ENCODE measurements at regions not wholly inside any gene's neighbourhood (a gene's known extent, or its start where the extent isn't known, plus 50 kb on each side); places are given as distances from the start of the nearest gene placed in this dataset.

DNA sequence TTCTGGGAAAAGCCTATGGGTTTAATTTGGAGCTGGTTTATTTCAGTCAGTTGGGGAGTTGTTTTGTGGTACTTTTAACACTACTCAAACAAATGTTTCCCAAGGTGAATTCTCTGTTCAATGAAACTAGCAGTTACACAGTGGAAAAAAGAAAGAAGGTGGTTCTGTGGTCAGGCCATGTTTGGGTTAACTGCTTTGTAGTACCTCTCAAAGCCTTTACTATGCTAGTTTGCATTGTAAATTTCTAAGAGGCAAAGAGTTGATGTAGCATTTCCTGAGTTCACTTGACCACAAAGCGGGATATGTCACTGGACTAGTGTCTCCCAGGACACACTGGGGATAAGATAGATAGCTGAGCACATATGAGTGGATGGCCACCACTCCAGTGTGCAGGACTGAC is 145.4 kb downstream of the KIF20B start:
- Histone ChIP-seq H3K27me3 (ENCODE audit: control insufficient read depth in 1 of 2, insufficient read depth in 2 of 2, low read length in 1 of 2) (no peaks in the 10 kb centered on the region), H3K4me1 (ENCODE audit: control insufficient read depth in 1 of 2, insufficient read depth in 2 of 2, low read length in 2 of 2) (peaks cover 0 to 2% of the 10 kb centered on the region in 2 donors), H3K36me3 (ENCODE audit: control insufficient read depth in 1 of 2, insufficient read depth in 2 of 2, low read length in 1 of 2) (no peaks in the 10 kb centered on the region), H3K4me3 (ENCODE audit: low read length in 2 of 2) (no peak overlapping the region), H3K9me3 (ENCODE audit: control insufficient read depth, low read length) (no peaks in the 10 kb centered on the region), H3K27ac (ENCODE audit: low read depth in 1 of 2, low read length in 2 of 2) (no peak overlapping the region)
- 100% methylated on average over 1 of the region's 1 CpG for WGBS, 2 donors
- no peak for ATAC-seq (ENCODE audit: low FRiP score)
- intact Hi-C loops (cut with DNase I): no loop called here
- no peak for DNase-seq

- DNase-seq: no peak
- no peak for ATAC-seq (ENCODE audit: low FRiP score)
- Histone ChIP-seq H3K27me3 (ENCODE audit: control insufficient read depth in 1 of 2, insufficient read depth in 2 of 2, low read length in 1 of 2) (no peaks in the 10 kb centered on the region), H3K9me3 (ENCODE audit: control insufficient read depth, low read length) (no peaks in the 10 kb centered on the region), H3K4me1 (ENCODE audit: control insufficient read depth in 1 of 2, insufficient read depth in 2 of 2, low read length in 2 of 2) (peaks cover 2 to 3% of the 10 kb centered on the region in 2 donors), H3K36me3 (ENCODE audit: control insufficient read depth in 1 of 2, insufficient read depth in 2 of 2, low read length in 1 of 2) (no peaks in the 10 kb centered on the region), H3K4me3 (ENCODE audit: low read length in 2 of 2) (no peak overlapping the region), H3K27ac (ENCODE audit: low read depth in 1 of 2, low read length in 2 of 2) (no peak overlapping the region)
- intact Hi-C loops (cut with DNase I): no loop called here
- WGBS, 2 donors: 96 to 97% methylated on average over 5 of the region's 5 CpGs
Measured at GRCh38 chr10:89852872-89853271, 151.5 kb downstream of the KIF20B start.

GRCh38 chr10:89853781-89854191 is 152.4 kb downstream of the KIF20B start:
- DNase-seq: no peak
- Histone ChIP-seq H3K27ac (ENCODE audit: low read depth in 1 of 2, low read length in 2 of 2) (no peak overlapping the region), H3K36me3 (ENCODE audit: control insufficient read depth in 1 of 2, insufficient read depth in 2 of 2, low read length in 1 of 2) (no peaks in the 10 kb centered on the region), H3K4me3 (ENCODE audit: low read length in 2 of 2) (no peak overlapping the region), H3K27me3 (ENCODE audit: control insufficient read depth in 1 of 2, insufficient read depth in 2 of 2, low read length in 1 of 2) (no peaks in the 10 kb centered on the region), H3K9me3 (ENCODE audit: control insufficient read depth, low read length) (no peaks in the 10 kb centered on the region), H3K4me1 (ENCODE audit: control insufficient read depth in 1 of 2, insufficient read depth in 2 of 2, low read length in 2 of 2) (peaks cover 2 to 3% of the 10 kb centered on the region in 2 donors)
- no peak for ATAC-seq (ENCODE audit: low FRiP score)
- intact Hi-C loops (cut with DNase I): no loop called here
- WGBS, 2 donors: 80 to 84% methylated on average over 18 of the region's 18 CpGs

DNA sequence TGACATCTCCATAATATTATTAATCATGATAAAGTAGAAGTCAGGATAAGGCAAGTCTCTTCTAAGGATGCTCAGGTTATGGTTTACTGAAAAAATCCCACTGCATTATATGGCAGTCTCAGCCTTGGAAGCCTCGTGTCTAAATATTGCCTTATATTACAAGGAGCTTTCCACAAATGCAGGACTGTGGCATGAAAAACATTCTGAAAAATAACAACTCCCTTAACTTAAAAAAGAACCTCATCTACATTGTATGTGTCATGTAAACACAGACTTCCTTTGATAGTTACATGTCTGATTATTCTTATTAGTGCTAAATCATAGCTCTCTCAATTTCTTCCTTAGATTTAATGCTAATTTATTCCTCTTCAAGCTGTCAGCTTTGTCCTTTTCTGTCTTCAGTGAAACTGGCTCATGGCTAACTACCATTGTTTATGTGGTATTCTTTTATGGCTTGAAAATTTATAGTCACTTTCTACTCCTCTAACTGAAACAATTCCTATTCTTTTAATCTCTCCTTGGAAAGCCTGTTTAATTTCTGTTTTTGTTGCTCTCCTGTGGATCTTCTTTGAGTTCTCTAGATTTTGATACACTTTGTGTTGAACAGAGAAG is 156.1 kb downstream of the KIF20B start:
- Histone ChIP-seq H3K9me3 (ENCODE audit: control insufficient read depth, low read length) (no peaks in the 10 kb centered on the region), H3K27ac (ENCODE audit: low read depth in 1 of 2, low read length in 2 of 2) (no peak overlapping the region), H3K4me1 (ENCODE audit: control insufficient read depth in 1 of 2, insufficient read depth in 2 of 2, low read length in 2 of 2) (peaks cover 2 to 3% of the 10 kb centered on the region in 2 donors), H3K4me3 (ENCODE audit: low read length in 2 of 2) (no peak overlapping the region), H3K27me3 (ENCODE audit: control insufficient read depth in 1 of 2, insufficient read depth in 2 of 2, low read length in 1 of 2) (no peaks in the 10 kb centered on the region), H3K36me3 (ENCODE audit: control insufficient read depth in 1 of 2, insufficient read depth in 2 of 2, low read length in 1 of 2) (no peaks in the 10 kb centered on the region)
- intact Hi-C loops (cut with DNase I): no loop called here
- ATAC-seq (ENCODE audit: low FRiP score): no peak
- no peak for DNase-seq
- 6 to 9% methylated on average over 1 of the region's 1 CpG for WGBS, 2 donors

- ATAC-seq (ENCODE audit: low FRiP score) (no peak), DNase-seq (no peak)
- Histone ChIP-seq H3K4me3 (ENCODE audit: low read length in 2 of 2) (no peak overlapping the region), H3K27ac (ENCODE audit: low read depth in 1 of 2, low read length in 2 of 2) (no peak overlapping the region), H3K36me3 (ENCODE audit: control insufficient read depth in 1 of 2, insufficient read depth in 2 of 2, low read length in 1 of 2) (no peaks in the 10 kb centered on the region), H3K4me1 (ENCODE audit: control insufficient read depth in 1 of 2, insufficient read depth in 2 of 2, low read length in 2 of 2) (peaks cover 2 to 3% of the 10 kb centered on the region in 2 donors), H3K9me3 (ENCODE audit: control insufficient read depth, low read length) (no peaks in the 10 kb centered on the region), H3K27me3 (ENCODE audit: control insufficient read depth in 1 of 2, insufficient read depth in 2 of 2, low read length in 1 of 2) (no peaks in the 10 kb centered on the region)
- intact Hi-C loops (cut with DNase I): no loop called here
Measured at GRCh38 chr10:89861199-89861573, 159.8 kb downstream of the KIF20B start.

GRCh38 chr10:89861584-89862301 is 160.4 kb downstream of the KIF20B start:
- no peaks in the 10 kb centered on the region for H3K27me3 ChIP-seq (ENCODE audit: control insufficient read depth in 1 of 2, insufficient read depth in 2 of 2, low read length in 1 of 2)
- no peak overlapping the region for H3K4me3 ChIP-seq (ENCODE audit: low read length in 2 of 2)
- H3K27ac ChIP-seq (ENCODE audit: low read depth in 1 of 2, low read length in 2 of 2): no peak overlapping the region
- no peaks in the 10 kb centered on the region for H3K9me3 ChIP-seq (ENCODE audit: control insufficient read depth, low read length)
- H3K4me1 ChIP-seq (ENCODE audit: control insufficient read depth in 1 of 2, insufficient read depth in 2 of 2, low read length in 2 of 2): peaks cover 2 to 3% of the 10 kb centered on the region in 2 donors
- DNase-seq (no peak), ATAC-seq (ENCODE audit: low FRiP score) (no peak)
- WGBS, 2 donors: 66 to 73% methylated on average over 3 of the region's 3 CpGs
- no peaks in the 10 kb centered on the region for H3K36me3 ChIP-seq (ENCODE audit: control insufficient read depth in 1 of 2, insufficient read depth in 2 of 2, low read length in 1 of 2)
- intact Hi-C loops (cut with DNase I): no loop called here

- Histone ChIP-seq H3K9me3 (ENCODE audit: control insufficient read depth, low read length) (no peaks in the 10 kb centered on the region), H3K27ac (ENCODE audit: low read depth in 1 of 2, low read length in 2 of 2) (no peak overlapping the region), H3K4me1 (ENCODE audit: control insufficient read depth in 1 of 2, insufficient read depth in 2 of 2, low read length in 2 of 2) (peaks cover 0 to 7% of the 10 kb centered on the region in 2 donors), H3K27me3 (ENCODE audit: control insufficient read depth in 1 of 2, insufficient read depth in 2 of 2, low read length in 1 of 2) (no peaks in the 10 kb centered on the region), H3K4me3 (ENCODE audit: low read length in 2 of 2) (no peak overlapping the region), H3K36me3 (ENCODE audit: control insufficient read depth in 1 of 2, insufficient read depth in 2 of 2, low read length in 1 of 2) (no peaks in the 10 kb centered on the region)
- ATAC-seq (ENCODE audit: low FRiP score) (no peak), DNase-seq (no peak)
- intact Hi-C loops (cut with DNase I): no loop called here
- 76 to 87% methylated on average over 2 of the region's 2 CpGs for WGBS, 2 donors
Measured at GRCh38 chr10:89867964-89868363, 166.6 kb downstream of the KIF20B start.

- H3K27ac ChIP-seq (ENCODE audit: low read depth in 1 of 2, low read length in 2 of 2): peak overlapping the region in 1 of 2 donors; percentile 11
- H3K9me3 ChIP-seq (ENCODE audit: control insufficient read depth, low read length): no peaks in the 10 kb centered on the region
- no peaks in the 10 kb centered on the region for H3K27me3 ChIP-seq (ENCODE audit: control insufficient read depth in 1 of 2, insufficient read depth in 2 of 2, low read length in 1 of 2)
- no peaks in the 10 kb centered on the region for H3K36me3 ChIP-seq (ENCODE audit: control insufficient read depth in 1 of 2, insufficient read depth in 2 of 2, low read length in 1 of 2)
- H3K4me3 ChIP-seq (ENCODE audit: low read length in 2 of 2): peak overlapping the region in 1 of 2 donors; percentile 18
- peaks cover 0 to 7% of the 10 kb centered on the region in 2 donors for H3K4me1 ChIP-seq (ENCODE audit: control insufficient read depth in 1 of 2, insufficient read depth in 2 of 2, low read length in 2 of 2)
- intact Hi-C loops (cut with DNase I): no loop called here
- 2 to 3% methylated on average over 2 of the region's 2 CpGs for WGBS, 2 donors
- ATAC-seq (ENCODE audit: low FRiP score): peak; percentile 7
- no peak for DNase-seq
Measured at GRCh38 chr10:89869180-89869579, 167.8 kb downstream of the KIF20B start.

DNA sequence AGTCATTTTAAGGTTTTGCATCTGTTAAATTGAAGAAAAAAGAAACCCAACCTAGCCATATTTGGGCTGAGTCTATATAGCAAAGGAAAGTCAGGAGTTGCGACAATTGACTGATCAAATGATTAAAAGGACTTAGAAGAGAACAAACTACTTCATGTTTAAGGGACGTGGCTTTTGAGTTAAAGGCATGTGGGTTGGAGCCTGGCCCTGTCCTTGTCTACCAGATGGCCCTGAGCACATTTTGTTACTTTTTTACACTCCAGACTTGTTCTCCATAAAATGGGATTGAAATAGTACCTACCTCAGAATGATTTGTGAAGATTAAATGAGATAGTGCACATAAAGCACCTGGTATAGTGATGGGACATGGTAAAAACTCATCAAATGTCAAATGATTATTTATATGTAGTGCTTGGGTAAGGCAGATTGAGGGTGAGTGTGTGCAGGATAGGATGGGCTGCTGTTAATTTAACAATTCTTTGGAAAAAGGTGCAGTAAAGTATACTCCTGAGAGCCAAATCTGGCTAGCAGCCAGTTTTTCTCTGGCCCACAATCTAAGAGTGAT is 168.3 kb downstream of the KIF20B start:
- Histone ChIP-seq H3K27ac (ENCODE audit: low read depth in 1 of 2, low read length in 2 of 2) (peak overlapping the region in 1 of 2 donors; percentile 40), H3K27me3 (ENCODE audit: control insufficient read depth in 1 of 2, insufficient read depth in 2 of 2, low read length in 1 of 2) (no peaks in the 10 kb centered on the region), H3K9me3 (ENCODE audit: control insufficient read depth, low read length) (no peaks in the 10 kb centered on the region), H3K4me3 (ENCODE audit: low read length in 2 of 2) (no peak overlapping the region), H3K4me1 (ENCODE audit: control insufficient read depth in 1 of 2, insufficient read depth in 2 of 2, low read length in 2 of 2) (peaks cover 0 to 7% of the 10 kb centered on the region in 2 donors), H3K36me3 (ENCODE audit: control insufficient read depth in 1 of 2, insufficient read depth in 2 of 2, low read length in 1 of 2) (no peaks in the 10 kb centered on the region)
- ATAC-seq (ENCODE audit: low FRiP score) (no peak), DNase-seq (no peak)
- 9 to 16% methylated on average over 2 of the region's 2 CpGs for WGBS, 2 donors
- intact Hi-C loops (cut with DNase I): no loop called here

Data from aorta (tissue), 5 donors.